ENCODE measurements at regions not wholly inside any gene's neighbourhood (a gene's known extent, or its start where the extent isn't known, plus 50 kb on each side); places are given as distances from the start of the nearest gene placed in this dataset.
"Not testable (repeated sequence)": the region's sequence is repeated elsewhere in the genome, so short reads cannot be mapped to it uniquely, and the experiment has no call there.

DNA sequence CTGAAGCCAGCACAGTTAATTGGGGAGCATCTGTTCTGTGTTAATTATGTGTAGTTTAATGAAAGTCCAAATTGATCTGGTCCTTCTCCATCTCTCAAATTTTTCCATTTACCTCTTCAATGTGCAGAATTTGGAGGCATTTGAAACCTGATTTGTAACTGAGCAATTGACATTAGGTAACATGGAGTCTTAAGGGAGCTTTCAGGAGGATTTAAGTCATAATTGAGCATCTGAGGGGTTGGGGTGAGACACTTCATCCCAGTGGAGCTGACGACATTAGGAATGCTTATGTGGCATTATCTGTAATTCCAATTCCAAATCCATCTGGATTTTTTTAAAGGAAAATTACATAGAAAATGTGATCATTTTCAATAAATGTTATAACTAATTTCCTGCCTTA, 1015.9 kb downstream of the TLE1 start:
- Histone ChIP-seq H3K27me3 (no peaks in the 10 kb centered on the region), H3K4me3 (no peak overlapping the region), H3K27ac (no peak overlapping the region), H3K4me1 (no peaks in the 10 kb centered on the region), H3K36me3 (no peaks in the 10 kb centered on the region), H3K9me3 (no peaks in the 10 kb centered on the region)
- ATAC-seq (no peak), DNase-seq (no peak), FAIRE-seq (no peak)
- WGBS, 2 donors: 50 to 59% methylated on average over 1 of the region's 1 CpG
- TF ChIP-seq, protein P1, sequence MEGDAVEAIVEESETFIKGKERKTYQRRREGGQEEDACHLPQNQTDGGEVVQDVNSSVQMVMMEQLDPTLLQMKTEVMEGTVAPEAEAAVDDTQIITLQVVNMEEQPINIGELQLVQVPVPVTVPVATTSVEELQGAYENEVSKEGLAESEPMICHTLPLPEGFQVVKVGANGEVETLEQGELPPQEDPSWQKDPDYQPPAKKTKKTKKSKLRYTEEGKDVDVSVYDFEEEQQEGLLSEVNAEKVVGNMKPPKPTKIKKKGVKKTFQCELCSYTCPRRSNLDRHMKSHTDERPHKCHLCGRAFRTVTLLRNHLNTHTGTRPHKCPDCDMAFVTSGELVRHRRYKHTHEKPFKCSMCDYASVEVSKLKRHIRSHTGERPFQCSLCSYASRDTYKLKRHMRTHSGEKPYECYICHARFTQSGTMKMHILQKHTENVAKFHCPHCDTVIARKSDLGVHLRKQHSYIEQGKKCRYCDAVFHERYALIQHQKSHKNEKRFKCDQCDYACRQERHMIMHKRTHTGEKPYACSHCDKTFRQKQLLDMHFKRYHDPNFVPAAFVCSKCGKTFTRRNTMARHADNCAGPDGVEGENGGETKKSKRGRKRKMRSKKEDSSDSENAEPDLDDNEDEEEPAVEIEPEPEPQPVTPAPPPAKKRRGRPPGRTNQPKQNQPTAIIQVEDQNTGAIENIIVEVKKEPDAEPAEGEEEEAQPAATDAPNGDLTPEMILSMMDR (IDR thresholded peaks at IDR 0.05): no peak
- intact Hi-C loops (cut with DNase I): no loop called here

DNA sequence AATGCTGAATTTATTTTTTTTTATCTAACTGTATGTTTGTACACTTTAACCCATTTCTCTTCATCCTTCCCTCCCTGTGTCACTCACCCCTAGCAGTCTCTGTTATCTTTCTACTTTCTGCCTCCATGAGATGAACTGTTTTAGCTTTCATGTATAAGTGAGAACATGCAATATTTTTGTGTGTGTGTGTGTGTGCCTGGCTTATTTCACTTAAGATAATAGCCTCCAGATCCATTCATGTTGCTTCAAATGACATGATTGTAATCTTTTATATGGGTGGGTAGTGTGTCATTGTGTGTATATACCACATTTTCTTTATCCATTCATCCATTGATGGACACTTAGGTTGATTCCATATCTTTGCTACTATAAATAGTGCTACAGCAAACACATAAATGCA, 1023.9 kb downstream of the TLE1 start:
- Histone ChIP-seq H3K4me1 (no peaks in the 10 kb centered on the region), H3K27me3 (no peaks in the 10 kb centered on the region), H3K36me3 (no peaks in the 10 kb centered on the region), H3K9me3 (no peaks in the 10 kb centered on the region), H3K4me3 (no peak overlapping the region), H3K27ac (no peak overlapping the region)
- no peak for DNase-seq
- no peak for FAIRE-seq
- TF ChIP-seq, protein P1 (IDR thresholded peaks at IDR 0.05): no peak
- intact Hi-C loops (cut with DNase I): no loop called here
- no peak for ATAC-seq

DNA sequence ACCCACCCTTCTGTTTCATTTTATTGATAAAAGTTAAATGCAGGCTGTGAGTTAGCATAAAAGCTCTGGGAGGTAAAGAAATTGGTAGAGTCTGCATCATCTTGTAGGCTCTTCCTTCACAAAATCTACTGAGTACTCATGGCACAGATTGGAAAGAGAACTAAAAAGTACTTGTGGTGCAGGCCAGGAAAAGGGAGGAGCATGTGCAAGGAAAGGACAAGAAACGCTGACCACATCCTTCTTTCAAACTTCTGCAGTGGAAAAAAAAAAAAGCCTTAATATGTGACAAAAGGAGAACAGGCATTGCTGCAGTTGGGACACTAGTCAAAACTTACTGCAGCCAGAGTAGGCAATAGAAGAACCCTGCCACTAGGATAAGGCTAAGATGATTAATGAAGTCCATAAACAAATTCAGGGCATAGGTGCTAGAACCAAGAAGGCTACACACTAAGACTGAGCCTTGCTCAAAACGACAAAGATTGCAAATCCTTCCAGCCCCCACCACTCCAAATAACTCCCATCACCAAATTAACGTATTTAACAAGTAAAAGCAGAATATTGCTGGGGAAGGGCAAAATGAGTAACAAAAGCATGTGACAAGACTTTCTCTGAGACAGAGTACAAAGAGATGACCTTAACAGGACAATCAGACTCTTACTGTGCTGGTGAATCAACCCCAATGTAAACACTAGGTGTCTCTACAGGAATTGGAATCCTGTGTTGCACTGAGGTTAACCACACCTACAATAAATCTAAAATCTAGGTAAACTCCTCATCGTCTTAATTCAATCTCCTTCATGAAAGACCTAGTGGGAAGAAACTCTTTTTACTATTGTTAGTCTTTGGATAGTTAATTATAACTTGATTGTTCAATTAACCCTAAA, 1024.8 kb downstream of the TLE1 start:
- WGBS, 2 donors: 37 to 51% methylated on average over 4 of the region's 4 CpGs
- H3K4me1 ChIP-seq: no peaks in the 10 kb centered on the region
- no peak for DNase-seq
- peak in 1 of 4 donors; percentile 36 for ATAC-seq
- no peak for FAIRE-seq
- no peaks in the 10 kb centered on the region for H3K36me3 ChIP-seq
- no peak overlapping the region for H3K4me3 ChIP-seq
- H3K9me3 ChIP-seq: no peaks in the 10 kb centered on the region
- TF ChIP-seq, protein P1 (IDR thresholded peaks at IDR 0.05): no peak
- no peaks in the 10 kb centered on the region for H3K27me3 ChIP-seq
- intact Hi-C loops (cut with DNase I): no loop called here
- no peak overlapping the region for H3K27ac ChIP-seq

DNA sequence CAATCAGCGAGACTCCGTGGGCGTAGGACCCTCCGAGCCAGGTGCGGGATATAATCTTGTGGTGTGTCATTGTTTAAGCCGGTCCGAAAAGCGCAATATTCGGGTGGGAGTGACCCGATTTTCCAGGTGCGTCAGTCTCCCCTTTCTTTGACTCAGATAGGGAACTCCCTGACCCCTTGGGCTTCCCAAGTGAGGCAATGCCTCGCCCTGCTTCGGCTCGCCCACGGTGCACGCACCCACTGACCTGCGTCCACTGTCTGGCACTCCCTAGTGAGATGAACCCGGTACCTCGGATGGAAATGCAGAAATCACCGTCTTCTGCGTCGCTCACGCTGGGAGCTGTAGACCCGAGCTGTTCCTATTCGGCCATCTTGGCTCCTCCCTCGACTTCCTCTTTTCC, 1029.6 kb downstream of the TLE1 start:
- intact Hi-C loops (cut with DNase I); ATAC-seq: not testable (repeated sequence)
- 85 to 93% methylated on average over 26 of the region's 26 CpGs for WGBS, 2 donors

DNA sequence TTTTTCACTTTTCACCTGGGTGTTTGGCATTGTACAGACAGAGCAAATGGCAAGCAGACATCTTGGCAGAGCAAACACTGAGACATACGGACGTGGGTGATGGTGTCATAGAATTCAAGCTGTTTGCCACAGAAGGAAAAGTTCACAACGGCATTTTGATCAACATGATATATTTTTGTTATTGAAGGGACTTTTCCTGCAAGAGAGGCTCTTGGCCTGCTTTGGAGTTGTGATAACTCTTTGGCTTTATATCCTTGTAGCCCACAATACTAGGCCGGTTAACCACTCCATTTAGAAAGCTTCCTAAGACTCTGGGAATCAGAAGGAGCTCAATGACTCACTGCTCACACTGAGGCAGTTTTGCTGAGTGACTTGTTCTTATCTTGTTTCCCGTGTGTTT, 1038.3 kb downstream of the TLE1 start:
- FAIRE-seq (no peak), ATAC-seq (peak in 3 of 4 donors; percentile 24 to 51 (median 43)), DNase-seq (no peak)
- Histone ChIP-seq H3K4me3 (no peak overlapping the region), H3K36me3 (no peaks in the 10 kb centered on the region), H3K9me3 (no peaks in the 10 kb centered on the region), H3K27ac (no peak overlapping the region), H3K4me1 (no peaks in the 10 kb centered on the region), H3K27me3 (no peaks in the 10 kb centered on the region)
- intact Hi-C loops (cut with DNase I): no loop called here
- TF ChIP-seq, protein P1 (IDR thresholded peaks at IDR 0.05): no peak
- WGBS, 2 donors: 44 to 57% methylated on average over 5 of the region's 5 CpGs

More for the DNA sequence above, 1029.6 kb downstream of the TLE1 start:
- FAIRE-seq, H3K4me3 ChIP-seq, H3K36me3 ChIP-seq, H3K4me1 ChIP-seq, H3K9me3 ChIP-seq, H3K27me3 ChIP-seq, H3K27ac ChIP-seq: not testable (repeated sequence)
- peak in 1 of 6 donors; percentile 24 for DNase-seq

All from pancreas (tissue), 10 donors.